HG03457 (cell line): ENCODE measurements at regions not wholly inside any gene's neighbourhood (a gene's known extent, or its start where the extent isn't known, plus 50 kb on each side); places are given as distances from the start of the nearest gene placed in this dataset.

Experiments
- ATAC-seq: cut with Tn5 transposase; IDR thresholded peaks from one replicate; pipeline ENCODE4 v1.9.1; 2021; ENCODE audit warnings: moderate number of reproducible peaks; ENCODE audit not compliant: unreplicated experiment

DNA sequence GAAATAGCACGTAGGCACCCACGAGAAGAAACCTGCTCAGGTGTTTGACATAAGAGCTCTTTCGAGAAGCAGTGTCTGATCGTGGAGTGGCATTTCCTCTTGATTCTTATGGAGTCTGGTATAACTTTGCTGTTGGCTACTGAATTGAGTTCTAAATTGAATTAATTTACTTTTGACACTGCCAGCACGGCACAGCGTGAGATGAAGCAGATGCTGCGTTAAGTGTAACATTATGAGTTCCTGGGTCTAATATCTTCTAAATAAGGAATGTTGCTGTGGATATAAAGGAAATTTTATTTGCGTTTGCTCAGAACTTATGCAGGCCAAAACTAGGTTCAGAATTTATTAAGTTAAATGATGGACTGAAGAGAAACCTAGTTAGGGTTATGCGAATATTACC lies 919.9 kb downstream of the TUSC7 start:
- no peak for ATAC-seq

GRCh38 chr3:117630469-117630868 lies 920.9 kb downstream of the TUSC7 start:
- peak; percentile 89 for ATAC-seq

- no peak for ATAC-seq
Observed at GRCh38 chr3:117630885-117631284, 921.3 kb downstream of the TUSC7 start.

- no peak for ATAC-seq
Observed at GRCh38 chr3:117631781-117632180, 922.2 kb downstream of the TUSC7 start.

- ATAC-seq, result no peak
Observed at GRCh38 chr3:117632191-117632590, 922.6 kb downstream of the TUSC7 start.

DNA sequence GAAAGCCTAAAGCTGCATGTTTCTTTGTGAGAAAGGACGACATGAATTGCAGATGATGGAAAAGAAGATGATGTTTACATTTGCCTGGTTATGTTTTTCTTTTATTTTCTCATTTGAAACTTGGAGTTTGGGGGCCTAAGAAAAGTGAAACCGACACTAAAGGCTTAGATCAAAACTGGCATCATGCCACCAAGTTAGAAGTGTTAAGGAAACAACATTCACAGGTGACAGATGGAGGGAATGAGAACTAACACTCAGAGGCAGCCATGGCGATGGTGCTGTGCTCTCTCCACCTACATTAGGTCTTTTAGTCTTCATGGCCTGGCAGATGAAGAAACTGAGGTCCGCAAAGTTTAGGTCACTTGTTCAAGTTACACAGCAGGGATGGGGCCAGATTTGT lies 923.6 kb downstream of the TUSC7 start:
- no peak for ATAC-seq

DNA sequence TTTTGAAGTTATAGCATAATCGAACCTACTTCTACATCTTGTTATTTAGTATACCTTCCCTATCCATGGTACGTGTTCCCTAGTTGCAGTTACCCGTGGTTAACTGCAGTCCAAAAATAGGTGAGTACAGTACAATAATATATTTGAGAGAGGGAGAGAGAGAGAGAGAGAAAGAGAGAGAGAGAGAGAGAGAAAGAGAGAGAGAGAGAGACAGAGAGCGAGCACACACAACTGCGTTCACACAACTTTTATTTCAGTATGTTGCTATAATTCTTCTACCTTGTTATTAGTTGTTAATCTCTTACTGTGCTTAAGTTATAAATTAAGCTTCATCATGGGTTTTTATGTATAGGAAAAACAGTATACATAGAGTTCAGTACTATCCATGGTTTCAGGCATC lies 928.1 kb downstream of the TUSC7 start:
- no peak for ATAC-seq

DNA sequence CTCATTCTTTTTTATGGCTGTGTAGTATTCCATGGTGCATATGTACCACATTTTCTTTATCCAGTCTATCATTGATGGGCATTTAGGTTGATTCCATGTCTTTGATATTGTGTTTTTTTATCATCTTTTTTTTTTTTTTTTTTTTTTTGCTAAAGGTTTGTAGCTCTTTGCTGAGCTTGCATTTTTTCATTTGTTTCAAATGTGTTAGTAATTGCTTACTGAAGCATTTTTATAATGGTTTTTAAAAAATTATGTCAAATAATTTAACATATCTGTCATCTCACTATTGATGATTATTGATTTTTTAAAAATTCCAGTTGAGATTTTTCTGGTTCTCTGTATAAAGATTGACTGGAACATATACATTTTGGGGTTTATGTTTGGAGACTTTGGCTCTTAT lies 934.6 kb downstream of the TUSC7 start:
- ATAC-seq, result no peak

DNA sequence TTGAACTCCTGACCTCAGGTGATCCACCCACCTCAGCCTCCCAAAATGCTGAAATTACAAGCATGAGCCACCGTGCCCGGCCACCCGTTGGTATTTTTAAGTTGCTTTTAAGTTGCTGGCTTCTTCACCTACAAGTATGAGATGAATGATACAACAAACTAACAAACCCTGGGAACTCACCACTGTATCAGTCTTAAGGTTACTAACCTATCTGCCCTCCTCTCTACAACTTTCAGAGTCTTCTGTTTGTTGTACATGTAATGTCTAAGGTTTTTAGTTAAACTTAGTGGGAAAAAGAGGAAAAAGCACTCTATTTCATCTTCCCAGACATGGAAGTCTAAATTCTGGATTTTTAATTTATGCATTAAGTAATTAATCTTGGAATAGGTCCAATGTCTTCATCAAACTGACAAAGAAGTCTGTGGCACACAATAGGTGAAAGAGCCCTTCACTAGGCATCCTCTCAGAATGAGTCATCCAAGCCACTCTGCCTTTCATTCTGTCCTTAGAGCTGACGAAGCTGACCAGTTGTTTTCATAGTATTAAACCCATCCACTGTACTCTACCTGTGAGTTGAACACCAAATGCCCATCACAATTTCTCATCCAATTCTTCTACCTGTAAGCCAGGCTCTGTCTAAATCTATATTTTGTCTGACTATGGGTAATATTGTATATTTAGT lies 936.1 kb downstream of the TUSC7 start:
- ATAC-seq, result no peak

DNA sequence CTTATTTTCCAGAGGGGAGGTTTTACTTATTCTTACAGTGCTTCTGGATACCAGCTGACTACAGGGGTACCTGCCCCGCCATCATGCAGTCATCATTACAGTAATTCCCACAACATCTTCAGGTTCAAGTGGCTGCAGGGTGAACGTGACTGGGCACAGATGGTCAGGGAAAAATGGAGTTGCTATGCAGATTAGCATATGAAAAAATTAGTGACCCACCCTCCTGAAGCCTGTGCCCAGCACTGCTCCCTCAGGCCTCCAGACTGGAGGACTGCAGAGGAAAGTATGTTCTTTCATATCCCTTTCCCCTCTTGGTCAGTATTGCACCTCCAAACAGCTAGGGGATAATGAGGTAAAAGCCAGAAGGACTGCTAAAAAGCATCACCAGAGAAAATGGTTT lies 937.9 kb downstream of the TUSC7 start:
- no peak for ATAC-seq

DNA sequence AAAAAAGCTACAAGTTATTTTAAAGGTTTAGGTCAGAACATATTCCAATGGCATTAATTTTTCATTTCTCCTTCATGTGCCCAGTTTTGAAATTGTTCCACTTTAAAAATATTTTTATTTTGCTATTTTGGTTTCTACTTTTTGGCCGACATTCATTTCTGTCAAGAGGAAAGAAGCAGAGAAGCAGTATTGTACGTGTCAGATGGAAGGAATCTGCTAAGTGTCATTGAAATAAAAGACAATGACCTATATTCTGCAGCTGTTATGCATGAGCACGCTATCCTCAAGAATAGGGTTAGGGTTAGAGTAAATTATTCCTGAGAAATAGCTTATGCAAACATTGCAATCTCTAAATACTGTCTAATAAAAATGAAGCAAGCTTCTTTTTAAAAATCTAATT lies 941.7 kb downstream of the TUSC7 start:
- ATAC-seq, result no peak

GRCh38 chr3:117656391-117656790 lies 946.8 kb downstream of the TUSC7 start:
- ATAC-seq, result no peak

DNA sequence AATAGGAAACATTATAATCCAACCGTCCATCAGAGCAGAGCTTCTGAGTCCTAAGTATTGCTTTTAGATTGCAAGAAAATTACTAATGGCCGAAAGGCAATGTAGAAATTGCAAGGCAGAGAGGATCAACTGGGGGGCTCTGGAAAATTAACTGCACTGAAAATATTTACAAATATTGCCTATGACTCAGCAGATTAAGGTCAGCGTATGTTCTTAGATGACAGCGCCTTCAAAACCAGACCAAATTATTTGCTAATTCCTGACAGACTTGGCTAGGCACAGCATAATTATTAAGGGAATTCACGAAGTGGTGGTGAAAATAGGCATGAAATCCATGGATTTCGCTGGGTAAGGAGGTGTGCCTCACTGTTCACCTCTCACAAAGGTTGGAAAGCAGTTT lies 947.7 kb downstream of the TUSC7 start:
- no peak for ATAC-seq

DNA sequence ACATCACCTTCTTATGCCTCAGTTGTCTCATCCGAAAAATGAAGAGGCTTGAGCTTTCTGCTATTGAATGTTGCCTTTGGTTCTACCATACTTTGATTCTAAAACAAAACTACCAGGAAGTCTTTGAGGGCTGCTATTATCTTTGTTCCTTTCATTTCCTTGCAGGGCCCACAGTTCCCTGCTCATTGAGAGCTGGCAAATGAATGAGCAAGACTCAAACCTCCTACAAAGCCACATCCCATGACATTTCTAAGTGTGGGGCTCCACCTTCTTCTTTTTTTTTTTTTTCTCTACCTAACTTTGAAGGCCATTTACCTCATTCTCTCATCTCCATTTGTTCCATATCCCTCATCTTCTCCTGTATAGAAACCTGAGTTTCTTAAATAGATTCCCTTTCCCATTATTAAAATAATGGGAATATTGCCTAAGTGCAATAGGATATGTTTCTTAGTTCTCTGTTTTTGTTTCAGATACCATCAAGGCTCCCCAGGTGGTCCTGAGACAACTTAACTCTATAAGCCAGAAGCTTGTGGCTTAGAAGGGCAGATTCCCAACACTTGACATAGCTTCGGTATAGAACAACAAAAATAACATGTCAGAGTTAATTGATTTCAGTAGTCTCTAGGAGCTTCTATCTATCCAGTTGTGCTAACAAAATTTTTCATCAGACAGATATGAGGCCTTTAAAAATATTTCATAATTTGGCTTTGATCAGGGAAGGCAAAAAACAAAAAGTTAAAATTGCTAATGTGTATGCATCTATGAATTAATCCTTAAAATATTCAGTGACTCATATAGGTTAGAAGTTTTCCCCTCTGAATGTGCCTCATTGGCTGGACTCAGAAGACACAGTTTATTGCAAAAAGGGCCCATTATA lies 951.6 kb downstream of the TUSC7 start:
- no peak for ATAC-seq

DNA sequence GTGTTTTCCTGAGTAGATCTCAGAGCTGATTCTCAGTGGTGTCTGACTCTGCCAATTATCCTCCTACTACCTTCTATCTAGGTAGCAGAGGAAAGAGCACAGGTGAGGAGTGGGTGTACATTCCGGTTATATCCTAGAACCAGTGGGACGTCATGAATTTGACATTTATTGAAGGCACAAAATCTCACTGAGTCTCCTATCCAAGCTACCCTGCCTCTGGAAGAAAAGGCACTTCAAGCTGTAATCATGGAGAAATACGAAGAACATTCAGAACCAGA lies 952.2 kb downstream of the TUSC7 start:
- no peak for ATAC-seq

DNA sequence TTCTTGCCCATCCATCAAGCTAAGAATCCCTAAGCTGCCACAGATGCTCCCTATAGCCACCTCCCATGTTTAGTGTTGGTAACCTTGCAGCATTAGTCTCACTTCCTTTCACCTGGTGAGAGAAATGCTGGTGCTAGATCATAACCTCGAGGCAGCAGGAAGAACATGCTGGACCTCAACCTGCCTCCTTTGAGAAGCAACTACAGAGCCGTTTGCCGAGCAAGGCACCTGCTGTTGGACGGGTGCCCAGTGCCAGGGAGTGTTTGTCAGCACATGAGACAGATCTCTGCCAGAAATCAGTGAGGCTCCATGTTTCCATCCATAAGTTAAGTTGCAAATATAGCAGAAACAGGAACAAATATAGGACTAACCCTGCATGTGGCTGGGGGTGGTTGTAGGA lies 955.7 kb downstream of the TUSC7 start:
- ATAC-seq, result no peak

DNA sequence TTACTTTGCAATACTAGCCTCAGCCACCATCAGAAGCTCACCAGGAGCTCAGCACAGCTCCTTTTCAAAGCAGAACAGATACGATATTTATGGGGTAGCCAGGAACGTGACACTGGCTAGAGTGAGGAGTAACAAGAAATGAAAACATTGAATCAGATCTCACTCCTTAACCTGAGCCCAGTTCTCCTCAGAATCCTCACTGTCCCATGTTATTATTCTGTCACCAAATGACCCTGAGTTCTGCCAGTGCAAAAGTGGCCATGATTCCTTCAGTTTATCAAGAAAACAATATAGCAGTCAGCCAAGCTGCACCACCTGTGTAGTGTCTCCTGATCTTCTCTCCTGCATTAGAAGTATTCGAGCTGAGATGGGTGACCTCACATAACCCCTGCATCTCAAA lies 956.7 kb downstream of the TUSC7 start:
- ATAC-seq, result no peak

- ATAC-seq, result no peak
Observed at GRCh38 chr3:117666812-117667211, 957.2 kb downstream of the TUSC7 start.

DNA sequence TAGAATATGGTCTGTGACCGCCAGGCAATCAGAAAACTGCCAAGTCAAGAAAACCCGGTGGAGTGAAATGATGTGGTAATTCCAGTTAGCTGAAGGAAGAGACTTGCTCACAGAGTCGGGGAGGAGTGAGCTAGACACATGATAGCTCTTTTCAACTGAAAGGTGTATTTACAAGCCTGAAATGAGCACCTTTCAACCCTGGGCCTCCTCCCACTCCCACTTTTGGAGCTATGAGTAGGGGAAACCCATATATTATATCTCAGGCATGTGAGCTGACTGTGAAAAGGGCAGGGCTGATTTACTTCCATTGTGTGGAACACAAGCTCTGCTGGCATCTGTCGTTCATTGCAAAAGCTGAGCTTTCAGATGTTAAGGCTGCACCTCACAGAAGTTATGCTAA lies 960.2 kb downstream of the TUSC7 start:
- no peak for ATAC-seq

DNA sequence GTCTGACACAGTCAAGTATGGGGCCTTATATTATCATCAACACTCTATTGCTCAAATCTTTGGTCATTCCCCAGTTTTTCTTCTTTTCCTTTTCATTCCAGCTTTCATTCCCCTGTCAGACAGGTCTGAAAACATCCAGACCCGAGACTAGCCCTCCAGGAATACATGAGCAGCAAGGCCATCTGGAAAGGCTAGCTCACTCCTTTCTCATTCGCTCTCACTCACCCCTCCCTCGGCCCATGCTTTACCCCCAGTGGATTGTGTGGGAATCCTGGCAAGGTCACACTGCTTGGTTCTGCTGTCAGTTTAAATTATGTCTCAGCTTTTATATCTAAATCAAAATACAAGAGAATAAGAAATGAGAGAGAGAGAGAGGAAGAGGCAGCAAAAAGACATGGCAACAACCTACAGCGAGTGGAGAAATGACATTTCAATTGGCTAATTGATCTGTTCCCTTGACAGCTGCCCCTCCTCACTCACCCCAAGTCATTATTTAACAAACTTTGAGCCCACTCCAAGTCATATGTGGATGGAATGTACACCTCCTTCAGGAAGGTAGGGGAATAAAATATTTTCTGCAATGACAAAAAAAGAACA lies 962.2 kb downstream of the TUSC7 start:
- ATAC-seq, result no peak

GRCh38 chr3:117674321-117674720 lies 964.7 kb downstream of the TUSC7 start:
- ATAC-seq, result no peak

DNA sequence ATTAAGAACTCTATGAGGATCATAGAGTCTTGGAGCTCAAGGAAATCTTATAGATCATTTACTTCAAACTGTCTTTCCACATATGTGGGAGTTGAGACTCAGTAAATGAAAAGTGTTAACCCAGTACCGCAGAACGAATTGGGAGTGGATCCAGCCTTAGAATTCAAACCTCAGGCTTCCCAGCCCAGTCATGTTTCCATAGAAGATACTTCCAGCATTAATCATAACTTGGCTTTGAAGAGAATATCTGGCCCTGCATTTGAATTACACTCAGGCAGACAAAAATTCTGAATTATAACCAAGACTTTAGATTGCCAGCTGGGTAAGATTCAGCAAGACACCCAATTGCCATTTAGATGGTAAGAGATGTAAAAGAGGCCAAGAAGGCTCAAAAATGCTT lies 972.0 kb downstream of the TUSC7 start:
- ATAC-seq, result no peak
